NCI-H1694 treated with DMSO at 0.1 percent for 48 hours (cell line): ENCODE measurements at regions not wholly inside any gene's neighbourhood (a gene's known extent, or its start where the extent isn't known, plus 50 kb on each side); places are given as distances from the start of the nearest gene placed in this dataset.

ENCODE experiments used
- DNase-seq: peaks from one replicate; lab custom pipeline; 2025; lab: John Stamatoyannopoulos, UW

DNA sequence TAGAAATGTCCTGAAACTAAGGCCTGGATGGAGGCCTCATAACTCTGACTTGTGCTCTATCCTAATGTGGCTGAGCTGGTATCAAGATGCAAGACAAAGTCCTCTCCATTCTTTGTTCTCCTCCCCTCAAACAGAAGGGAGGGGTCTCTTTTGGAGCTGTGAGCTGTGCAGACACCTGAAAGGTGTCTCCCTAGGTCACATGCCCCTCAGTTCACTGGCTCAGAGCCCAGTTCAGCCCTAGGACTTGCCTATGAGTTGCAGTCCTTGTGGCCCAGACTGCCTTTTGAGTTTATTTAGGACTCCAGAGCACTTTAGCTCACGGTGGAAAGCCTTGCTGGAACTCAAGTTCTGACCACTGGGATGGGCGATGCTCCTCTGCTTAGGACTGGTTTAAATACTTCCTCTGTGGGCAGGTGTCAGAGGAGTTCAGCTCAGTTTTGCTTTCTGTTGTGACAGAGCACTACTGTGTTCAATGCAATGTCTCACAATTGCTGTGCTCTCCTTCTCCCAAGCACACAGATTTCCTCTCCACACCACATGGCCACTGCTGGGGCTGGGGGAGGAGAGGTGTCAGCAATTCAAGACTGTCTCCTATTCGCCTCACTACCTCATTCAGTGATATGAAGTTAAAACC lies 84.8 kb upstream of the ZNF827 start:
- DNase-seq = no peak

DNA sequence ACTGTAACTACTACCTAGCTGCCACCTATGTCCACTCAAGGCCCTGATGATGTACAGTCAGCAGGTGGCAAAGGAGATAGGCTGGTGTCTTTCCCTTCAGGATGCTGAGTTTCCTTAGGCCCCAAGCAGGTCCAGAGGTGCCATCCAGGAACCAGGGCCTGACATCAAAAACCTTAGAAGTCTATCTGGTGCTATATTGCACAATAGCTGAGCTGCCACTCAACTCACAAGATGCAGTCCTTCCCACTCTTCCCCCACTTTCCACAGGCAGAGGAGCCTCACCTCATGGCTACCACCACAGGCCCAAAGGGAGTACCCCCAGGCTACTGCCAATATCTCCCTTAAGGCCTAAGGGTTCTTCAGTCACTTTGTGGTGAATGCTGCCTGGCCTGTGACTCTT lies 83.9 kb upstream of the ZNF827 start:
- no peak for DNase-seq

DNA sequence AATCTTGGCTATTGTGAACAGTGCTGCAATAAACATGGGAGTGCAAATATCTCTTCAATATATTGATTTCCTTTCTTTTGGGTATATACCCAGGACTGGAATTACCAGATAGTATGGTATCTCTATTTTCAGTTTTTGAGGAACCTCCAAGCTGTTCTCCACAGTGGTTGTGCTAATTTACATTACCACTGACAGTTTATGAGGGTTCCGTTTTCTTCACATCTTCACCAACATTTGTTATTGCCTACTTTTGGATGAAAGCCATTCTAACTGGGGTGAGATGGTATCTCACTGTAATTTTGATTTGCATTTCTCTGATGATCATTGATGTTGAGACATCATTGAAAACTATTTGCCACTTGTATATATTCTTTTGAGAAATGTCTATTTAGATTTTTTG lies 79.6 kb upstream of the ZNF827 start:
- DNase-seq = no peak

DNA sequence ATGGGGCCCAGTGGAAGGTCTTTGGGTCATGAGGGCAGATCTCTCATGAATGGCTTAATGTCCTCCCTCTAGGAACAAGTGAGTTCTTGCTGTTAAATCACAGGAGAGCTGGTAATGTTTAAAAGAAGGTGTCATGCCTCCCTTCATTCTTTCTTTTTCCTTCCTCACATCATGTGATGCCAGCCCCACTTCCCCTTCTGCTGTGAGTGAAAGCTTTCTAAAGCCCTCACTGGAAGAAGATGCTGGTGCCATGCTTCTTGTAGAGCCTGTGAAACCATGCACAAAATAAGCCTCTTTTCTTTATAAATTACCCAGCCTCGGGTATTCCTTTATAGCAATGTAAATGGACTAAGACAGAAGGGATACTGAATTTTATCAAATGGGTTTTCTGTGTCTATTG lies 66.1 kb upstream of the ZNF827 start:
- DNase-seq = no peak

DNA sequence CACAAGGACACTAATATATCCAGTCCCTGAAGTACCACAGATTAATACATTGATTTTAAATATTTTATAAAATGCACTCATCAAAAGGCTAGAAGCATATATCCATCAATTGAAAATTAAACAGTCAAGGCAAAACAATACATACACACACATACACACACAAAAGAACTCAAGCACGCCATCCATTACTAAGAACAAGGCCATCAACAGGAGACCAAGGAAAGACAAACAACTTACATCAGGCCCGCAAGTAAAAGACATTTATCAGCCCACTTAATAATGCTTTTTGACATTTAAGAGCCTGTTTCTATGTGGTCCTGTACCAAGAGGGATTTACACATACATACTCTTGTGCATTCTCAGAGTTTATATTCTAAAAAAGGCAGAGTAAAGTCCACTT lies 50.0 kb upstream of the ZNF827 start:
- DNase-seq = no peak
